GM19372 (cell line): ENCODE measurements at regions not wholly inside any gene's neighbourhood (a gene's known extent, or its start where the extent isn't known, plus 50 kb on each side); places are given as distances from the start of the nearest gene placed in this dataset.
"Not testable (repeated sequence)": the region's sequence is repeated elsewhere in the genome, so short reads cannot be mapped to it uniquely, and the experiment has no call there.

Experiments
- ATAC-seq: cut with Tn5 transposase; IDR thresholded peaks from one replicate; pipeline ENCODE4 v1.9.1; 2021; ENCODE audit warnings: mild to moderate bottlenecking, low read depth, moderate library complexity; ENCODE audit not compliant: unreplicated experiment

GRCh38 chr20:53858516-53858915 lies 211.9 kb downstream of the BCAS1 start:
- ATAC-seq: not testable (repeated sequence)

- no peak for ATAC-seq
Observed at GRCh38 chr20:53857723-53858236, 212.6 kb downstream of the BCAS1 start.

GRCh38 chr20:53856300-53857295 lies 213.8 kb downstream of the BCAS1 start:
- ATAC-seq: no peak

- ATAC-seq: no peak
Observed at GRCh38 chr20:53855733-53856132, 214.7 kb downstream of the BCAS1 start.

GRCh38 chr20:53854609-53854926 lies 215.8 kb downstream of the BCAS1 start:
- not testable (repeated sequence) for ATAC-seq

GRCh38 chr20:53853111-53853713 lies 217.2 kb downstream of the BCAS1 start:
- ATAC-seq: no peak

- ATAC-seq: no peak
Observed at GRCh38 chr20:53852691-53853090, 217.7 kb downstream of the BCAS1 start.

GRCh38 chr20:53852014-53852413 lies 218.4 kb downstream of the BCAS1 start:
- ATAC-seq: no peak

- no peak for ATAC-seq
Observed at GRCh38 chr20:53850319-53850718, 220.1 kb downstream of the BCAS1 start.

- ATAC-seq: no peak
Observed at GRCh38 chr20:53849471-53850059, 220.8 kb downstream of the BCAS1 start.

GRCh38 chr20:53848304-53848703 lies 222.1 kb downstream of the BCAS1 start:
- no peak for ATAC-seq

- no peak for ATAC-seq
Observed at GRCh38 chr20:53847837-53848170, 222.6 kb downstream of the BCAS1 start.

- ATAC-seq: no peak
Observed at GRCh38 chr20:53847139-53847836, 223.1 kb downstream of the BCAS1 start.

GRCh38 chr20:53846640-53847039 lies 223.8 kb downstream of the BCAS1 start:
- no peak for ATAC-seq

- ATAC-seq: no peak
Observed at GRCh38 chr20:53845980-53846379, 224.4 kb downstream of the BCAS1 start.

- ATAC-seq: no peak
Observed at GRCh38 chr20:53844259-53844658, 226.1 kb downstream of the BCAS1 start.

GRCh38 chr20:53843645-53844044 lies 226.7 kb downstream of the BCAS1 start:
- no peak for ATAC-seq

- ATAC-seq: no peak
Observed at GRCh38 chr20:53842301-53843099, 227.9 kb downstream of the BCAS1 start.

- no peak for ATAC-seq
Observed at GRCh38 chr20:53841741-53842140, 228.7 kb downstream of the BCAS1 start.

- no peak for ATAC-seq
Observed at GRCh38 chr20:53840532-53840931, 229.9 kb downstream of the BCAS1 start.
